ENCODE measurements at regions not wholly inside any gene's neighbourhood (a gene's known extent, or its start where the extent isn't known, plus 50 kb on each side); places are given as distances from the start of the nearest gene placed in this dataset.

GRCh38 chr5:96036301-96036700 is 74.7 kb upstream of the ELL2 start:
- H3K4me3 ChIP-seq (ENCODE audit: low read depth, low read length), result no peak overlapping the region
- H3K27me3 ChIP-seq (ENCODE audit: control insufficient read depth, insufficient read depth, low read length), result no peaks in the 10 kb centered on the region
- no peak for DNase-seq (ENCODE audit: low read depth, low spot score)
- CTCF ChIA-PET, result no interaction called here
- POLR2A ChIA-PET, result no interaction called here
- H3K27ac ChIP-seq (ENCODE audit: low read depth, low read length), result no peak overlapping the region
- TF ChIP-seq CTCF (IDR thresholded peaks at IDR 0.05; ENCODE audit: low read depth, low read length), result no peak
- H3K9me3 ChIP-seq (ENCODE audit: control insufficient read depth, insufficient read depth, low read length), result no peaks in the 10 kb centered on the region

GRCh38 chr5:96035796-96036195 is 74.1 kb upstream of the ELL2 start:
- POLR2A ChIA-PET, result no interaction called here
- TF ChIP-seq CTCF (IDR thresholded peaks at IDR 0.05; ENCODE audit: low read depth, low read length), result no peak
- Histone ChIP-seq H3K9me3 (ENCODE audit: control insufficient read depth, insufficient read depth, low read length) (no peaks in the 10 kb centered on the region), H3K4me3 (ENCODE audit: low read depth, low read length) (no peak overlapping the region), H3K27me3 (ENCODE audit: control insufficient read depth, insufficient read depth, low read length) (no peaks in the 10 kb centered on the region), H3K27ac (ENCODE audit: low read depth, low read length) (no peak overlapping the region)
- CTCF ChIA-PET, result no interaction called here
- DNase-seq (ENCODE audit: low read depth, low spot score), result no peak

GRCh38 chr5:96033116-96033515 is 71.5 kb upstream of the ELL2 start:
- ChIA-PET CTCF (no interaction called here), POLR2A (no interaction called here)
- Histone ChIP-seq H3K4me3 (ENCODE audit: low read depth, low read length) (no peak overlapping the region), H3K27me3 (ENCODE audit: control insufficient read depth, insufficient read depth, low read length) (no peaks in the 10 kb centered on the region), H3K9me3 (ENCODE audit: control insufficient read depth, insufficient read depth, low read length) (no peaks in the 10 kb centered on the region), H3K27ac (ENCODE audit: low read depth, low read length) (no peak overlapping the region)
- no peak for DNase-seq (ENCODE audit: low read depth, low spot score)
- TF ChIP-seq CTCF (IDR thresholded peaks at IDR 0.05; ENCODE audit: low read depth, low read length), result no peak

GRCh38 chr5:96031811-96032261 is 70.2 kb upstream of the ELL2 start:
- ChIA-PET POLR2A (no interaction called here), CTCF (no interaction called here)
- H3K27ac ChIP-seq (ENCODE audit: low read depth, low read length), result peak overlapping the region; percentile 47
- no peaks in the 10 kb centered on the region for H3K27me3 ChIP-seq (ENCODE audit: control insufficient read depth, insufficient read depth, low read length)
- no peaks in the 10 kb centered on the region for H3K9me3 ChIP-seq (ENCODE audit: control insufficient read depth, insufficient read depth, low read length)
- no peak for DNase-seq (ENCODE audit: low read depth, low spot score)
- no peak overlapping the region for H3K4me3 ChIP-seq (ENCODE audit: low read depth, low read length)
- TF ChIP-seq CTCF (IDR thresholded peaks at IDR 0.05; ENCODE audit: low read depth, low read length), result no peak

- Histone ChIP-seq H3K27ac (ENCODE audit: low read depth, low read length) (no peak overlapping the region), H3K9me3 (ENCODE audit: control insufficient read depth, insufficient read depth, low read length) (no peaks in the 10 kb centered on the region), H3K4me3 (ENCODE audit: low read depth, low read length) (no peak overlapping the region), H3K27me3 (ENCODE audit: control insufficient read depth, insufficient read depth, low read length) (no peaks in the 10 kb centered on the region)
- ChIA-PET POLR2A (interaction anchor here (0.5 kb wide), 1 partner anchor 28 kb away, joined by 3 read pairs; no protein-coding TSS in a partner anchor), CTCF (no interaction called here)
- TF ChIP-seq CTCF (IDR thresholded peaks at IDR 0.05; ENCODE audit: low read depth, low read length), result no peak
- DNase-seq (ENCODE audit: low read depth, low spot score), result no peak
Measured at GRCh38 chr5:96031180-96031579, 69.5 kb upstream of the ELL2 start.
